HG02623 (cell line): ENCODE measurements at regions not wholly inside any gene's neighbourhood (a gene's known extent, or its start where the extent isn't known, plus 50 kb on each side); places are given as distances from the start of the nearest gene placed in this dataset.

Experiments used
- ATAC-seq: cut with Tn5 transposase; IDR thresholded peaks from one replicate; pipeline ENCODE4 v1.9.1; 2021; ENCODE audit warnings: moderate library complexity; ENCODE audit not compliant: unreplicated experiment

DNA sequence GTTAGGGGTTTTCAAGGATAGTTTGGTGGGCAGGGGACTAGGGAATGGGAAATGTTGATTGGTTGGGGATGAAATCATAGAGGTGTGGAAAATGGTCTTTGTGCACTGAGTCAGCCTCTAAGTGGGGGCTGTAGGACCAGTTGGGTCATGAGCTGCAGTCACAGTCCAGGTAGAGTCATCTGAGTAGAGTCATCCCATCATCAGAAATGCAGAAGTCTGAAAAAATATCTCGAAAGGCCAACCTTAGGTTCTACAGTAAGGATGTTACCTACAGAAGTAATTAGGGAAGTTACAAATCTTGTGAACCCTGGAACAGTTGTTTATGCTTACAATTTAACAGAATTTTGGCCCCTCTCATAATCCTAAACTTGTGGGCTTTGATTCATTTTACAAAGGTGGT, 63.4 kb upstream of the AP1S2 start:
- ATAC-seq: no peak

DNA sequence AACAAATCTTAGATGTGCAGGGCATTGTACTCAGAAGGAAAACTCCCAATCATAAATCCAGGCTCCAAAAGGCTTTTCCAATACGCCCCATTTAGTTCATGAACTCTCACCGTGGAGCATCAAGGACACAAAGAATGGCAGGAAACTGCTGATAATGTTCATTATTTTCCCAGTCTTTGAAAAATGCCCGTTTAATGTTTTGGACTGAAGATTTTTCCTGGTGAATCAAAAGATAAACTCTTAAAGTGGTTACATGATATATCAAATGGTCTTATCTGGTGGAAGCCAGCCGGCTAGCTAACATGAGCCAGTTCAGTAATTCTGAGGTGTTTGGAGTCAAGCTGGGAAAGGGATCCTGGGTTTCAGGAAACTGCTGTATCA, 62.1 kb upstream of the AP1S2 start:
- ATAC-seq: no peak

DNA sequence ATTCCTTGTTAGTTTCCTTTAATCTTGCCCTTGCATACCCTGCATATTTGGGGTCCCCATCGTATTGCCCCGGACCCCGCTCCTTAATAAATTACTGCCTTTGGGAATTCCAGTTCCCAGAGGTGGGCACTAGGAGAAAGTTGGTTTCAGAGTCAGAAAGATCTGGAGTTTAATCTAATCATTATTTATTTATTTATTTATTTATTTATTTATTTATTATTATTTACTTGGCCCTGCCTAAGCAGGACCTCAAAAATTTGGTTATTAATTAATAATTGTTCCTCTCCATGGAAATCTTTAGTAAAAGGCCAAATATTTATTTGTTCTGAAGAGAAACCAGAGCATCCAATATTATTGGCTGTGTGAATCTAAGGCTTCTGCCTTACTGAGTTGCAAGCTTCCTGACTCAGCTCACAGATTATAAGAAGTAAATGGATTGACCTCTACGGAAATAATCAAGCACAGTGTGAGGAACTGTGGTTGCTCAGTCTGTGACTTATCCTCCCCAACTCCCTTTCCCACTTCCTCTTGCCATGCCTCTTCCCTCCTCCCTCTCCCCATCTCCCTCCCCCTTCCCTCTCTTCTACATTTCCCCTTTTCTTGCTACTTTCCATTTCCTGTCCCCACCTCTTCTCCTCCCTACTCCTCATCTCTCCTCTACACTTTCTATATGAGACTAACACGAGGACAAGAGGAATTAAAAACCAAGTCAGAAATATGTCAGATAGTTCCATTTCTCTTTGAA, 61.5 kb upstream of the AP1S2 start:
- no peak for ATAC-seq

DNA sequence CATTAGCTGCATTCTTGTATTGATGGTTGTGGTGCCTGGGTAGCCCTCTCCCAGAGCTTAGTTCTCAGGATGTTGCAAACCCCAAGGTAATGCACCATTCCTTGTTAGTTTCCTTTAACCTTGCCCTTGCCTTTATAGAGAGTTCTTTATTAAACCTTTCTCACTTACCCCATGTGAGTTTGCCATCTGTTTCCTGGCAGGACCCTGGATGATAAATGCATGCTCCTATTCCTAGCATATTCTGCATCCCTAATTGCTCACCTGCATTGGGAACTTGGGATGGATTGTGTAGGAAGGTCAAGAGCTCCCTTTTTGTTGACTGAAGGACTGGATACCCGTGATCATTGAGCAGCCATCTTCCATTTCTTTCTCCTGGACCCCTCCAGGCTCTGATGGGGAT, 59.9 kb upstream of the AP1S2 start:
- ATAC-seq: no peak

DNA sequence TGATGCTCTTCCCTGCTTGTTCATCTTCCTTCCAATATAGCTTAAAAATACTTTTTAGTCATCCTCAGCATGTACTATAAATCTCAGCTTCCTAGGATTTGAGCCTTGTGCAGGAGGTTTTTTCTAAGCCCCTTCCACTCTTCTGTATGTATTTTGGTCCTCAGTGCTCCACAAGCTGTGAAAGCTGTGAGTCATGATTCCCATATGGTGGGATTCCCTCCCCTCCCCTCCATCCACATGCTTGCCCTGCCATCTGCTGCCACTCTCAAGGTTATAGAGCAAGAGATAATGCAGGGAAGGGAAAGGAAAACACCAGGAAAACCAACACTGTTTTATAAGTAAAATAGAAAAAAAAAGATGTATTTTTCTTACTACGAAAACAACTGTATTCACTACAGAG, 58.5 kb upstream of the AP1S2 start:
- no peak for ATAC-seq

DNA sequence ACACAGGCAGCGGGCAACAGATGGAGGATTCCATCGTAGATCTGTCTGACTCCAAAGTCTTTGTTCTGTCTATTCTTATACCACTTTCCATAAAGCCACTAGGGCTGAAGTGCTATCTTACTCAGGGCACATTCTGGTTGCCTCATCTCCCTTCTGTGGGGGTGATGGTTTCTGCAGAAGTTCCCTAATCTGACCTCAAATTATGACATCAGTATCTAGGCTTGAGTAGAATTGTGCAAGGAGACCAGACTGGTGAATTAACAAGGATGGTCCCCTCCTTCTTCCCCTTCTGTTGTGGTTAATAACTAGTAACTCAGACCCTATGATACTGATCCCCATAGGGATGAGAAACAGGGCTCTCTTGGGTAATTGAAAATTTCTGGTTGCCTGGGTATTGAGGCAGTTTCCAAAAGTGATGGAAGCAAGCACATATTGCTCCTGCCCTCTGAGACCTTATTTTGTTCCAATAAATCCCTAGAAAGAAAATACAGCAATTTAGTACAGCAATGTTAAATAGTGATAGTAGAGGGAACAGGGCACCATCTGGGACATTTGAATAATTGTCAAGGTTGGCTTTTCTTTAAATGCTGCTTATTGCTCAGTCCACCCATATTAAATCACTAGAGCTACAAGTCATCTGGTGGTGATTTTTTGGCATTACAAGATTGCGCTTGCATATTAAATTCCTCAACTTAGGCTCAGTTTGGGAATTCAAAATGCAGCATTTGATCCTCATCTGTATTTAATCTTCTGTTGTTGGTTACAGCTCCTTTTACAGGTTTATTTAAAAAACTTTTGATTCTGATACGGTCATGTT, 57.3 kb upstream of the AP1S2 start:
- no peak for ATAC-seq

DNA sequence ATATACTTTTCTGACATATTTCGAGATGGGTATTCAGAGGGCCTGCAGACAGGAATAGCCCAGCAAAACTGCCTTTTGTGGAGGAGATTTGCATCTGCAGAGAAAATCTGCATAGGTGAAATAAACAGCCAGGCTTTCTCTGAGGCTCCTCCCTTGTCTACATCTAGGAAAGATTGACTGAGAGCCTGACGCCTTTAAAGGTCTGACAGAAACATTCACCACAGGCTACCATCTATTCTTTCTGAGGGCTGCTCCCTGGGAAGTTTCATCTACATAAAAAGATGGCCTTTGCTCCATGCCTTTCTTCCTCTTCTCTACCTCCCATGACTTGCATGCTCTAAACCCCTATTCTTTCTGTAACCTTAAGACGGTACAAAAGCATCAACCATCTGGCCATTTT, 55.0 kb upstream of the AP1S2 start:
- ATAC-seq: no peak

DNA sequence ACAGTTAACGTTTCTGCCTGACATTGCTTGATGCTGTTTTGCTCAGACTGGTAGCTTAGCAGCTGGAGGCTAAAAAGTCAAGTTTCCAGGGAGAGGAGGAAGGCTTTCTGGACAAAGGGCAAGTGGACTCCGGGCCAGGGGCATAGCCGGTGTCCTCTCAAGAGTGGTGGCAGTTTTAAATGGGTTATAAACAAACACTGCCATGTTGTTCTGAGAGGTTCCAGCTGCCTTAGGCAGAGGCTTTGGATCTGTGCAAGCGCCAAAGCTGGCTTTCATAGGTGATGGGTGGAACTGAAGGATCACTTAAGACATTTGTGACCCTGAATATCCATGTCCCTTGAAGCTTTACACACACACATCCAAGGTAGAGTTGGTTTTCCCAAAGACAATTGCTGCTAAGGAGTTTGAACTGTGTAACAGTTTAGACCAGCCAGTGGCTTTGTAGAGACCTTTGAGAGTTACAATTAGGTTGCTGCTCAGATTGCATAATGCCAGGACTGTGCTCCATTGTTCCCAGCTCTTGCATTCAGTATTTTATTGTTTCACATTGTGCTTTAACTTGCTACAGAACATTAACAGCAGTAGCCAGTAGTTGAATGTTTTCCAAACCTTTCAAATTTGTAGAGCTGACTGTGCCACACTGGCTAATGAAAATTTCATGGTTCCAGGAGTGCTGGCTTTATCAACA, 54.1 kb upstream of the AP1S2 start:
- ATAC-seq: no peak

DNA sequence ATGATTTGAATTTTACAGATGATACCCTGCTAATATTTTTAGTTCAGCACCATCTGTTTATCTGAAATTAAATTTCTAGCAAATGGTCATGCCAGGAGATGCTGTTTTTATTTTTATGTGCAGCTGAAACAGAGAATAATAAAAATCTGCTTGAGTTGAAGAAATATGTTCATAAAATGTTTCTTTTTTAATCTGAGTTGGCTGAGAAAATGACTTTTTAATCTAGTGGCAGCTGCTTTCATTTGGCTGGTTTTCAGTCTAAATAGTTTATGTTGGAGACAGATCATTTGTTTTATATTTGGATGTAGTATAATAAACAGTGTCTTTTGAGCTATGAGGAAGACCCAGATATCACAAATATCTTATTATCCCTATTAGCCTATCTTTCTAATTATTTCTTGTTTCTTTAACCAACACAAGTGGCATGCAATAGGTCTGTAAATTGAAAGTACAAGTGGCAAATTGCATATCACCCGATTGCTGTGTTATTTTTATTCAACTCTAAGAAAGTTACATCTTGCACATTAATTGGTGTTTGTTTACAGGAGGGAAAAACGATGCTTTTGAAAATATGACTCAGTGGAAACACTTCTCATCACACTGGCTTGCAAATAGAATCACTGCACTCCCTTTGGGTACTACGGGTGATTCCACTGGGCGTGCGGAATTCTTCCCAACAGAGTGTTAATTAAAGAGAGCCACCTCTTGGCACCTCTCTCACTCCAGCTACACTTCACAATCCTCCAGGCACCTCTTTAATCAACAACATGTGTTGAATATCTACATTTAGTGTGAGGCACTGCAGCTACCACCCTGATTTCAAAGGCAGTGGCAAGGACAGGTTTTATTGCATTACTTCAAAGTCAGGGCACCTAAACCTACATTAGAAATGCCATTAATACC, 51.7 kb upstream of the AP1S2 start:
- ATAC-seq: no peak
